ENCODE measurements at regions not wholly inside any gene's neighbourhood (a gene's known extent, or its start where the extent isn't known, plus 50 kb on each side); places are given as distances from the start of the nearest gene placed in this dataset.
"Not testable (repeated sequence)": the region's sequence is repeated elsewhere in the genome, so short reads cannot be mapped to it uniquely, and the experiment has no call there.

GRCh38 chr18:76307293-76307690 lies 187.8 kb downstream of the ZNF516 start:
- DNase-seq, result no peak

- DNase-seq, result peak; percentile 29
Measured at GRCh38 chr18:76306685-76307292, 188.3 kb downstream of the ZNF516 start.

GRCh38 chr18:76285866-76286265 lies 209.2 kb downstream of the ZNF516 start:
- DNase-seq, result no peak

- DNase-seq, result no peak
Measured at GRCh38 chr18:76281565-76281964, 213.5 kb downstream of the ZNF516 start.

GRCh38 chr18:76277801-76278200 lies 217.2 kb downstream of the ZNF516 start:
- DNase-seq, result no peak

- no peak for DNase-seq
Measured at GRCh38 chr18:76275727-76276313, 219.2 kb downstream of the ZNF516 start.

GRCh38 chr18:76274468-76275289 lies 220.4 kb downstream of the ZNF516 start:
- DNase-seq, result no peak

GRCh38 chr18:76273956-76274355 lies 221.1 kb downstream of the ZNF516 start:
- DNase-seq, result no peak

GRCh38 chr18:76273036-76273545 lies 222.0 kb downstream of the ZNF516 start:
- no peak for DNase-seq

GRCh38 chr18:76267423-76267822 lies 227.6 kb downstream of the ZNF516 start:
- DNase-seq, result not testable (repeated sequence)

GRCh38 chr18:76266236-76266991 lies 228.6 kb downstream of the ZNF516 start:
- DNase-seq, result no peak

GRCh38 chr18:76265497-76266235 lies 229.4 kb downstream of the ZNF516 start:
- DNase-seq, result no peak

GRCh38 chr18:76264876-76265250 lies 230.2 kb downstream of the ZNF516 start:
- DNase-seq, result no peak

- no peak for DNase-seq
Measured at GRCh38 chr18:76264198-76264875, 230.7 kb downstream of the ZNF516 start.

- no peak for DNase-seq
Measured at GRCh38 chr18:76263046-76264005, 231.7 kb downstream of the ZNF516 start.

- DNase-seq, result no peak
Measured at GRCh38 chr18:76260941-76261472, 234.0 kb downstream of the ZNF516 start.

- DNase-seq, result no peak
Measured at GRCh38 chr18:76259711-76260110, 235.3 kb downstream of the ZNF516 start.

- DNase-seq, result no peak
Measured at GRCh38 chr18:76259096-76259495, 235.9 kb downstream of the ZNF516 start.

GRCh38 chr18:76258209-76258608 lies 236.8 kb downstream of the ZNF516 start:
- no peak for DNase-seq

GRCh38 chr18:76255070-76255683 lies 239.9 kb downstream of the ZNF516 start:
- no peak for DNase-seq

Data from stimulated activated CD8-positive, alpha-beta memory T cell treated with anti-CD3 and anti-CD28 coated beads, Interleukin-4, amount 100 ng/mL, for 48 hours (primary cell).